Peyer's patch (tissue), 4 donors: ENCODE measurements at regions not wholly inside any gene's neighbourhood (a gene's known extent, or its start where the extent isn't known, plus 50 kb on each side); places are given as distances from the start of the nearest gene placed in this dataset.

Source experiments
- CTCF ChIP-seq, 6 experiments: fragments of 450-650 bp in 4 of 6; fragments of 200-600 bp in 2 of 6; sonication (generic) in 1 of 6; IDR thresholded peaks; one replicate each; pipeline ENCODE4 v1.5.1; 2017 to 2019; ENCODE audit warnings: antibody characterized with exemption in 6 of 6, mild to moderate bottlenecking in 3 of 6, moderate library complexity in 1 of 6
- POLR2A ChIP-seq, 2 donors: fragments of 450-650 bp; IDR thresholded peaks; one replicate each; pipeline ENCODE4 v1.5.1; 2017; ENCODE audit warnings: antibody characterized with exemption in 2 of 2, mild to moderate bottlenecking in 2 of 2, moderate library complexity in 2 of 2

GRCh38 chr22:49476800-49477400 is 350.8 kb downstream of the BRD1 start:
- TF ChIP-seq CTCF (IDR thresholded peaks at IDR 0.05) (no peak), POLR2A (IDR thresholded peaks at IDR 0.05) (no peak)
